HT-29 (cell line): ENCODE measurements at regions not wholly inside any gene's neighbourhood (a gene's known extent, or its start where the extent isn't known, plus 50 kb on each side); places are given as distances from the start of the nearest gene placed in this dataset.

Experiments used
- DNase-seq: peaks from one replicate; pipeline ENCODE4 v3.0.0-alpha.2; 2015; ENCODE audit warnings: low spot score

- no peak for DNase-seq
These were observed 136.5 kb upstream of the CDH4 start for GRCh38 chr20:61115364-61116065.

- no peak for DNase-seq
These were observed 134.3 kb upstream of the CDH4 start for GRCh38 chr20:61117725-61118124.

GRCh38 chr20:61118429-61119224 is 133.4 kb upstream of the CDH4 start:
- no peak for DNase-seq

- no peak for DNase-seq
These were observed 132.8 kb upstream of the CDH4 start for GRCh38 chr20:61119273-61119672.

- DNase-seq: no peak
These were observed 132.2 kb upstream of the CDH4 start for GRCh38 chr20:61119794-61120410.

- DNase-seq: peak; percentile 84
These were observed 131.2 kb upstream of the CDH4 start for GRCh38 chr20:61120595-61121515.

- DNase-seq: no peak
These were observed 130.4 kb upstream of the CDH4 start for GRCh38 chr20:61121661-61122060.

GRCh38 chr20:61123286-61123685 is 128.8 kb upstream of the CDH4 start:
- no peak for DNase-seq

GRCh38 chr20:61123751-61124368 is 128.2 kb upstream of the CDH4 start:
- no peak for DNase-seq

- DNase-seq: no peak
These were observed 127.0 kb upstream of the CDH4 start for GRCh38 chr20:61125076-61125475.

GRCh38 chr20:61125546-61126180 is 126.4 kb upstream of the CDH4 start:
- no peak for DNase-seq

GRCh38 chr20:61126369-61127195 is 125.5 kb upstream of the CDH4 start:
- DNase-seq: no peak

GRCh38 chr20:61127311-61128039 is 124.6 kb upstream of the CDH4 start:
- DNase-seq: no peak

- no peak for DNase-seq
These were observed 123.3 kb upstream of the CDH4 start for GRCh38 chr20:61128701-61129269.

GRCh38 chr20:61129311-61129710 is 122.8 kb upstream of the CDH4 start:
- DNase-seq: no peak

GRCh38 chr20:61130156-61130555 is 121.9 kb upstream of the CDH4 start:
- DNase-seq: no peak

GRCh38 chr20:61131944-61132343 is 120.1 kb upstream of the CDH4 start:
- DNase-seq: no peak

- no peak for DNase-seq
These were observed 118.5 kb upstream of the CDH4 start for GRCh38 chr20:61133611-61134010.
